ENCODE measurements at regions not wholly inside any gene's neighbourhood (a gene's known extent, or its start where the extent isn't known, plus 50 kb on each side); places are given as distances from the start of the nearest gene placed in this dataset.

DNA sequence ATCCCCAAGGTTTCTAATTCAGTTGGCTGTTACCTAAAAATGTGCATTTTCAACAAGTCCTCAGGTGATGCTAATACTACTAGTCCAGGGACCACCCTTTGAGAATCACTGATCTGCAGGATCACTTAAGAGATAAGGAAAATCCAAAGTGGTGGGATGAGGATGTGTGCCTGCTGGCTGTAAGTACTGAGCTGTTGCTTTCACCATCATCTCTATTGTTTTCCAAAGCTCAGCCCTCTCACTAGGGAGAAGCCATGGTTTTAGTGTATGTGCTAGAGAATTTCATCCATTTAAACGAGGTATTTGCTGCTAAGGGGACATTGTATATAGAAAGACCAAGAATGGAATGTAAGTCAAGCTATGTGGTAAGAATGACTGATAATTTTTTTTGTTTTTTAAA, 202.3 kb downstream of the KIF21A start:
- TF ChIP-seq EZH2 (IDR thresholded peaks at IDR 0.05) (no peak), SP1 (IDR thresholded peaks at IDR 0.05; ENCODE audit: low read depth) (no peak), ZFX (IDR thresholded peaks at IDR 0.05) (no peak), ZNF274 (IDR thresholded peaks at IDR 0.05; ENCODE audit: low read depth, low read length) (no peak), RAD21 (IDR thresholded peaks at IDR 0.05; ENCODE audit: low read depth) (no peak), TCF7L2 (IDR thresholded peaks at IDR 0.05; ENCODE audit: borderline replicate concordance, extremely low read depth, insufficient read depth, insufficient read length) (no peak), EZH2phosphoT487 (IDR thresholded peaks at IDR 0.05; ENCODE audit: borderline replicate concordance) (no peak), JUND (IDR thresholded peaks at IDR 0.05) (no peak), SRF (IDR thresholded peaks at IDR 0.05; ENCODE audit: low read depth) (no peak)
- TF ChIP-seq, protein P1, sequence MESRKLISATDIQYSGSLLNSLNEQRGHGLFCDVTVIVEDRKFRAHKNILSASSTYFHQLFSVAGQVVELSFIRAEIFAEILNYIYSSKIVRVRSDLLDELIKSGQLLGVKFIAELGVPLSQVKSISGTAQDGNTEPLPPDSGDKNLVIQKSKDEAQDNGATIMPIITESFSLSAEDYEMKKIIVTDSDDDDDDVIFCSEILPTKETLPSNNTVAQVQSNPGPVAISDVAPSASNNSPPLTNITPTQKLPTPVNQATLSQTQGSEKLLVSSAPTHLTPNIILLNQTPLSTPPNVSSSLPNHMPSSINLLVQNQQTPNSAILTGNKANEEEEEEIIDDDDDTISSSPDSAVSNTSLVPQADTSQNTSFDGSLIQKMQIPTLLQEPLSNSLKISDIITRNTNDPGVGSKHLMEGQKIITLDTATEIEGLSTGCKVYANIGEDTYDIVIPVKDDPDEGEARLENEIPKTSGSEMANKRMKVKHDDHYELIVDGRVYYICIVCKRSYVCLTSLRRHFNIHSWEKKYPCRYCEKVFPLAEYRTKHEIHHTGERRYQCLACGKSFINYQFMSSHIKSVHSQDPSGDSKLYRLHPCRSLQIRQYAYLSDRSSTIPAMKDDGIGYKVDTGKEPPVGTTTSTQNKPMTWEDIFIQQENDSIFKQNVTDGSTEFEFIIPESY (IDR thresholded peaks at IDR 0.05; ENCODE audit: extremely low read depth, insufficient replicate concordance, low read length), result no peak
- TF ChIP-seq, protein P2, sequence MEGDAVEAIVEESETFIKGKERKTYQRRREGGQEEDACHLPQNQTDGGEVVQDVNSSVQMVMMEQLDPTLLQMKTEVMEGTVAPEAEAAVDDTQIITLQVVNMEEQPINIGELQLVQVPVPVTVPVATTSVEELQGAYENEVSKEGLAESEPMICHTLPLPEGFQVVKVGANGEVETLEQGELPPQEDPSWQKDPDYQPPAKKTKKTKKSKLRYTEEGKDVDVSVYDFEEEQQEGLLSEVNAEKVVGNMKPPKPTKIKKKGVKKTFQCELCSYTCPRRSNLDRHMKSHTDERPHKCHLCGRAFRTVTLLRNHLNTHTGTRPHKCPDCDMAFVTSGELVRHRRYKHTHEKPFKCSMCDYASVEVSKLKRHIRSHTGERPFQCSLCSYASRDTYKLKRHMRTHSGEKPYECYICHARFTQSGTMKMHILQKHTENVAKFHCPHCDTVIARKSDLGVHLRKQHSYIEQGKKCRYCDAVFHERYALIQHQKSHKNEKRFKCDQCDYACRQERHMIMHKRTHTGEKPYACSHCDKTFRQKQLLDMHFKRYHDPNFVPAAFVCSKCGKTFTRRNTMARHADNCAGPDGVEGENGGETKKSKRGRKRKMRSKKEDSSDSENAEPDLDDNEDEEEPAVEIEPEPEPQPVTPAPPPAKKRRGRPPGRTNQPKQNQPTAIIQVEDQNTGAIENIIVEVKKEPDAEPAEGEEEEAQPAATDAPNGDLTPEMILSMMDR (IDR thresholded peaks at IDR 0.05 in 2 of 3, conservative IDR thresholded peaks at IDR 0.05 in 1 of 3; ENCODE audit: borderline replicate concordance in 1 of 3, insufficient read depth in 1 of 3, low read depth in 2 of 3, low read length in 2 of 3), result no peak
- TF ChIP-seq, protein P3, sequence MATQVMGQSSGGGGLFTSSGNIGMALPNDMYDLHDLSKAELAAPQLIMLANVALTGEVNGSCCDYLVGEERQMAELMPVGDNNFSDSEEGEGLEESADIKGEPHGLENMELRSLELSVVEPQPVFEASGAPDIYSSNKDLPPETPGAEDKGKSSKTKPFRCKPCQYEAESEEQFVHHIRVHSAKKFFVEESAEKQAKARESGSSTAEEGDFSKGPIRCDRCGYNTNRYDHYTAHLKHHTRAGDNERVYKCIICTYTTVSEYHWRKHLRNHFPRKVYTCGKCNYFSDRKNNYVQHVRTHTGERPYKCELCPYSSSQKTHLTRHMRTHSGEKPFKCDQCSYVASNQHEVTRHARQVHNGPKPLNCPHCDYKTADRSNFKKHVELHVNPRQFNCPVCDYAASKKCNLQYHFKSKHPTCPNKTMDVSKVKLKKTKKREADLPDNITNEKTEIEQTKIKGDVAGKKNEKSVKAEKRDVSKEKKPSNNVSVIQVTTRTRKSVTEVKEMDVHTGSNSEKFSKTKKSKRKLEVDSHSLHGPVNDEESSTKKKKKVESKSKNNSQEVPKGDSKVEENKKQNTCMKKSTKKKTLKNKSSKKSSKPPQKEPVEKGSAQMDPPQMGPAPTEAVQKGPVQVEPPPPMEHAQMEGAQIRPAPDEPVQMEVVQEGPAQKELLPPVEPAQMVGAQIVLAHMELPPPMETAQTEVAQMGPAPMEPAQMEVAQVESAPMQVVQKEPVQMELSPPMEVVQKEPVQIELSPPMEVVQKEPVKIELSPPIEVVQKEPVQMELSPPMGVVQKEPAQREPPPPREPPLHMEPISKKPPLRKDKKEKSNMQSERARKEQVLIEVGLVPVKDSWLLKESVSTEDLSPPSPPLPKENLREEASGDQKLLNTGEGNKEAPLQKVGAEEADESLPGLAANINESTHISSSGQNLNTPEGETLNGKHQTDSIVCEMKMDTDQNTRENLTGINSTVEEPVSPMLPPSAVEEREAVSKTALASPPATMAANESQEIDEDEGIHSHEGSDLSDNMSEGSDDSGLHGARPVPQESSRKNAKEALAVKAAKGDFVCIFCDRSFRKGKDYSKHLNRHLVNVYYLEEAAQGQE (IDR thresholded peaks at IDR 0.05; ENCODE audit: low read depth), result no peak
- no peak overlapping the region for H3K27ac ChIP-seq (ENCODE audit: low read depth, low read length)
- H3K27me3 ChIP-seq (ENCODE audit: insufficient read depth, low read length), result no peaks in the 10 kb centered on the region
- H2AFZ ChIP-seq (ENCODE audit: low read depth, low read length, poor library complexity, severe bottlenecking), result no peak overlapping the region
- H3K9ac ChIP-seq (ENCODE audit: low read length), result no peak overlapping the region
- BruUV-seq (replicated peaks), result no TSS peak
- no peak overlapping the region for H3K4me3 ChIP-seq (replicated peaks in 1 of 2; ENCODE audit: low read depth in 1 of 2, low read length in 2 of 2)
- no peaks in the 10 kb centered on the region for H4K20me1 ChIP-seq (ENCODE audit: insufficient read depth)
- ChIA-PET RAD21 (ENCODE audit: low non-redundant PET in 1 of 2, low total read pairs in 2 of 2, uncharacterized antibody in 2 of 2, unreplicated experiment in 2 of 2) (no interaction called here), CTCF (no interaction called here), POLR2A (no interaction called here)
- no peaks in the 10 kb centered on the region for H3K9me3 ChIP-seq (ENCODE audit: control insufficient read depth in 1 of 2, insufficient read depth in 1 of 2, low read depth in 1 of 2, low read length in 2 of 2)
- H3K36me3 ChIP-seq (ENCODE audit: control insufficient read depth in 1 of 2, insufficient read depth in 2 of 2, low read length in 2 of 2), result no peaks in the 10 kb centered on the region
- no peaks in the 10 kb centered on the region for H3K4me1 ChIP-seq (ENCODE audit: control insufficient read depth in 1 of 2, insufficient read depth in 2 of 2, low read length in 2 of 2)
- intact Hi-C loops (cut with micrococcal nuclease), result no loop called here
- H3K79me2 ChIP-seq (ENCODE audit: insufficient read depth, low read length), result no peaks in the 10 kb centered on the region
- H3K4me2 ChIP-seq (ENCODE audit: low read length), result no peak overlapping the region
- DNase-seq (ENCODE audit: low read depth, low spot score) (no peak), ATAC-seq (no peak)
- H3K9me2 ChIP-seq (ENCODE audit: insufficient read depth), result no peaks in the 10 kb centered on the region
